GM11168 (cell line): ENCODE measurements at regions not wholly inside any gene's neighbourhood (a gene's known extent, or its start where the extent isn't known, plus 50 kb on each side); places are given as distances from the start of the nearest gene placed in this dataset.
"Not testable (repeated sequence)": the region's sequence is repeated elsewhere in the genome, so short reads cannot be mapped to it uniquely, and the experiment has no call there.

Source experiments
- in situ Hi-C: fragments of 300-500 bp; cut with MboI; formaldehyde crosslinking; loops from one replicate; pipeline ENCODE4 v1.12.0; 2022; ENCODE audit warnings: low sequenced_read_pairs; ENCODE audit not compliant: unreplicated experiment

DNA sequence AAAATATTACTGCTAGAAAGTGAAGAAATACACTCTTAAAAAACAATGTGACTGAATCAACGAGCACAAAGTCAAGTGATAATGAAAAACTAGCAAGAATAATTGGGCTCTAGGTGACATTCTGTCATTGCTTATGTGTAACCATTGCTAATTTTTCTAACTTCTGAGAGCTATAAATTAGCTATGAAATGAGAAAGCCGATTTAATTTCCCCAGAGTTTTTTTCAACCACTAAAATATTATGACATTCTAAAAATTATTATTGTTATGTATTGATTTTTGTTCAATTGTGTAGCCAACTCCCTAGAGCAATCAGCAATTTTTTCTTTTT, 458.6 kb upstream of the ATXN8OS start:
- in situ Hi-C loops = no loop called here

DNA sequence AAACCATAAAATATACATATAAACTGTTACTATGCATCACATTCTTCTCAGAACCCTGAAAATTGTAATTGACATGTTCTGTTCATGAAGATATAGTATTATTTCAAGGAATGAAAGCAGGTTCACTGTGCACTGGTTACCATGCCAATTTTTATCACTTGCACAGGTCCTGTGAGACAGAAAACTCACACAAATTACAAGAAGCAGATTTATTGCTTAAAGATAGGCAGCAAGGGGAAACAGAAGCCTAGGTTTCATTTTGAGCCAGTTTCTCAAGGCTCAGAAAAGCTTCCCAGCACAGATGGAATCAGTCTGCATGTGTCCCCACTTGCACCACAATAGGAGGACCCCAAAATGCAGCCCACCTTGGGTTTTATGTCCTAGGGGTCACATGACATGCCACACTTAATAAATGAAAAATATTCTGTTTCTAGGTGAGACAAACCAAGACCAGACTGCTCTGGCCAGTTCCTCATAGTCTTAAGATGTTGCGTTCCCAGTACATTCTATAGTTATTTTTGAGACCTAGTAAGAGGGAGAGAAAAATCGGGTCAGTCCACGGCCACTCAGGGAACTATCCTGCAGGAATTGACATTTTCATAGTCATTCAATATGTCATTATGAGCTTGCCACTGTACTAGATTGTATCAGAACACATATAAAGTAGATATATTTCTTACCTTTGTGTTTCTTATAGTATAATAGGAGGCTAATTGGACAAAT, 459.1 kb upstream of the ATXN8OS start:
- in situ Hi-C loops = no loop called here

DNA sequence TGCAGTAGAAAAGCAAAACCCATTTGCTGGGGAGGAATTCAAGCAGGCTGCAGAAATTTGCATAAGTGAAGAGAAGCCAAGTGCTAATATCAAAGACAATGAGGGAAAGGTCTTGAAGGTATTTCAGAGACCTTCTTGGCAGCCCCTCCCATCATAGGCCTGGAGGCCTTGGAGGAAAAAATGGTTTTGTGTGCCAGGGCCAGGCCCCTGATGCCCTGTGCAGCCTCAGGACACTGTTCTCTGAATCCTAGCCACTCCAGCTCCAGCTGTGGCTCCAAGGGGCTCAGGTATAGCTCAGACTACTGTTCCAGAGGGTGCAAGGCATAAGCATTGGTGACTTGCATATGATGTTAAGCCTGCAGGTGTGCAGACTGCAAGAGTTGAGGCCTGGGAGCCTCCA, 463.2 kb upstream of the ATXN8OS start:
- in situ Hi-C loops = no loop called here

DNA sequence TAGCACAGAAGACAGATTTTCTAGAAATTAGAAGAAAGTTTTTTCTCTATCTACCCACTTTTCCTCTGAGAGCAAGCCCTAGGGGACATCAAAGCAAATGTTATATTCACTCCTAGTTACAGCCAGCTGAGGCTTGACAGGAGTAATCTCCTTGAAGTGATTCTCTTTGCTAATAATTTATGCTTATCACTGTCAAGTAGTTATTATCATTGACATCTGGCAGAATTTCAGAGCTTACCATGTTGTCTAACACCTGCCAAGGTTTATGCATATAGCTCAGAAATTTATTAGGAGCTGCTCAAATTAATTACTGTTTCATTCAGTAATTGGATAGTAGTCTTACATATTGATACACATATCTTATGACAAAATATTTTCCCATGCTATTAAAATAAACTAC, 465.9 kb upstream of the ATXN8OS start:
- in situ Hi-C loops = no loop called here

DNA sequence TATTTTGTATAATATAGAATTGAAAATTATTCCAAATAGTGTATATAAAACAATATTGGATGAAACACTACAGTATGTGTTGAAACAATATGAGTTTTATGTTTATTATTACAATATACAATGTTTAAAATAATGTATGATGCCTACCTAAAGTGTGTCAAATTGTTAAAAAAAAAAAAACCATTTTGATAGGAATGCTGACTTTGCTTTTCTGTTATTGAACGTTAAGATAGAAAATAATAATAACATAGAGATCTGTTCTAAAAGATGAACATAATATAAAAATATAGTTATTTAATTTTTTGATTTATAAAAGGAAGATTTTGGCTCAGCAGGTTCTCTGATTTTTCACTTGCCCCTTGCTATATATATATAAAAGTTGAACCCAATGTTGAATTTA, 474.6 kb upstream of the ATXN8OS start:
- in situ Hi-C loops = no loop called here

DNA sequence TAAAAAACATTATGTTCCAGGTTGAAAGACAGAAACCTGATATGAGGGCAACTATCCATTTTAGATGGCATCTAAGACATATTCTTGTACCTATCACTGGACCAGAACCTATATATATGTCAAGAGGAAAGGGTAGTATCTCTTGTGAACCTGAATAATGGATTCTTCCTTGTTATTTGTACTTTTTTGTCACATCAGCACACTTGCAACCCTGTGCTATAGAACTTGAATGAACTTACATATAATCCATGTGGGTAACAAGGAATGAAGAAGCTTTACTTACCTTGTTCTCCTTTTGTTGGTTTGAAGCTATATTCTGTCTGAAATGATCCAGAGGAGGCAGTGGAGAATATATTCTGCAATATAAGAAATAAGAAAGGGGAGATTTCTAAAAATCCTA, 483.7 kb upstream of the ATXN8OS start:
- in situ Hi-C loops = no loop called here

DNA sequence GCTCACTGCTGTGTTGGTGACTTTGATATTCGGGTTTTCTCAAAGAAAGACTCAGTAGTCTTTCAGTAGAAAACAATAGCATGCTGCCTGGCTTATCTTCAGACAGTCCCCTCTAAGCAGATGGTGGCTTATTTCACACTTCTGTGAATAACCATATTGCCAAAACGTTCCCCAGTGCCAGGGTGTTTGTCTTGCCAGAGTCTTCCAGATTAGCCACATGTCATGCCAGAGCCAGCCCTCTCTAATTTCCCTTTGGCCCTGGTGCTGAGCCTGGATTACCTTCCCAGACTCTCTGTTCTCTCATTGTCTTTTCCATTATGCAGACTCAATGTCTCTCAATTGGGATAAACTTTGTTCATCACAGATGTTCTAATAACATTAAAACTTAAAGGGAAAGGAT, 488.0 kb upstream of the ATXN8OS start:
- in situ Hi-C loops = no loop called here

DNA sequence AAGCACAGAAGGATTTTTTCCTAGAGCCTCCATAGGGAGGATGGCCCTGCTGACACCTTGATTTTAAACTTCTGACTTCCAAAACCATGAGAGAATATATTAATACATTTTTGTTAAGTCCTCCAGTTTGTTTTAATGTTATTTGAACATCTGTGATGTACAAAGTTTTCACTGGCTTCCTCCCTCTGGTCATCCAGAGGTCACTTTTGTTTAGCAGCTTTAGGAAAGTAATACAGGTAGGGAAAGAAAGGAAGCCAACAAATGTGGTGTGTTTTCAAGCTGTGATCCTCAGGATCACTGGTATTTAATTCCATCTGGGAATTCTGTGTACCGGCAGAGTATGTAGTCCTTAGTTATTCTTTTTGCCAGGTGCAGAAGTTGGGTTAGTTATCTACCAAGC, 488.8 kb upstream of the ATXN8OS start:
- in situ Hi-C loops = no loop called here

DNA sequence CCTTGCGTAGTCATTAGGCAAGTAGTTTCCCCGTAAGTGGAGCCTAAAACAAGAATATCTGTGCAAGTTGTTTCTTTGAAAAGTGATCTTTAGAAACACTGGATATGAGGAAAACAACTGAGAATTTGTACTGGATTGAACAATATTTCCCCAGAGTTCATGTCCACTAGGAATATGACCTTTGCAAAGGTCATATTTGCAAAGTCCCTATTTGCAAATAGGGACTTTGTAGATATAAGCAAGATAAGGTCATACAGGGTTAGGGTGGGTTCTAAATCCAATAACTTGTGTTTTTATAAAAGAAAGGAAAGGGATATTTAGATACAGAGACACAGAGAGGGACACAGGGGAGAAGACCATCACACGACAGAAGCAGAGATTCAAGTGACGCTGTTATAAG, 489.2 kb upstream of the ATXN8OS start:
- in situ Hi-C loops = no loop called here

DNA sequence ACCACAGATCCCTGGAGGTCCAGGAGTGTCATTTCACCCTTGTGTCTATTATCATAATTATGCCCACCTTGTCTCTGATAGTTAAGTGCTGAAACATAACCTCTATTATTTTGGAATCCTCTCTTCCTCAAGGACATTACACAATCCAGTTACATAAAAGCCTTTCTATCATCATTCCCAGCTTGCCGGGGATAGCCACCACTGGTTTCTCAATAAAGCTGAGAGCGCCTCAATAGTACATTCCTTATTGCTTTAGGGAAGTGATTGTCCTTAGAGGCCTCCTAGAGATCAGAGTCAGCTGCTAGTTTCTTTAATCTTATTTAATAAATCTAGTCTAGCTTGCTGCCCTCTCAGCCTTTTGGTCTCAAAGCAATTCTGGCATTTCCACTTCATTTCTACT, 490.0 kb upstream of the ATXN8OS start:
- in situ Hi-C loops = no loop called here

DNA sequence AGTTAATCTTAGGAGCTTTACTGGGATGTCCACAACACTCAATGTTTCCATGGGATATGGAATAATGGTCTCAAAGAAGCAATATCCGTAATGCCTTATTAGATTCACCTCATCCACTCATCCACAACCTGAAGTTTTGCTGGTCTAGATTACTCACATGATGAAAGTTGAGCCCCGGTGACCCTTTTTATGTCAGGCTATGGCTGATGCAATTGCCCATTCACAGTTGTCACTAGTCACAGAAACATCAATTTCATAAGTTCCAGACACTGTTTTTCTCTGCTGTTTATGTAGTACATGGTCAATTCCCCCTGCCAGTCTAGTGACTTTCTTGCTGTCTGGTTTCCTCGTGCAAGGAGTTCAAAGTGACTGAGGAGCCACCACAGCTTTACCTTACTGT, 491.2 kb upstream of the ATXN8OS start:
- in situ Hi-C loops = no loop called here

DNA sequence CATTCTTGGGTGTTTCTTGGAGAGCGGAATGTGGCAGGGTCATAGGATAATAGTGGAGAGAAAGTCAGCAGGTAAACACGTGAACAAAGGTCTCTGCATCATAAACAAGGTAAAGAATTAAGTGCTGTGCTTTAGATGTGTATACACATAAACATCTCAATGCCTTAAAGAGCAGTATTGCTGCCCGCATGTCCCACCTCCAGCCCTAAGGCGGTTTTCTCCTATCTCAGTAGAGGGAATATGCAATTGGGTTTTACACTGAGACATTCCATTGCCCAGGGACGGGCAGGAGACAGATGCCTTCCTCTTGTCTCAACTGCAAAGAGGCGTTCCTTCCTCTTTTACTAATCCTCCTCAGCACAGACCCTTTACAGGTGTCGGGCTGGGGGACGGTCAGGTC, 492.6 kb upstream of the ATXN8OS start:
- in situ Hi-C loops = not testable (repeated sequence)

DNA sequence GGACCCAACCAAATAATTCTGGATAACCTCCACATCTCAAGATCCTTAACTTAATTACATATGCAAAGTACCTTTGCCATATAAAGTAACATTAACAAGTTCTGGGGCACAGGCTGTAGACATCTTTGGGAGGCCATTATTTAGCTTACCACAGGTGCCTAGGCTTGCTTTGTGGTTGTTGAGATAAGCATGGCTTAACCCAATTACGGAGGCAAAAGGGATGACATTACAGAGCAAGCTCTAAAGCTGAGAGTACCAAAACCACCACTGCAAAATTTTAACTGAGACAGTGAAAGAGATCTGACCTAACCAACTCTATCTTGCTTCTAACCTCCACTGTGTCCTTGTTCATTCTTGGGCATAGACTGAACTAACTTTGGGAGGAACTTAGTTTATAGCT, 502.9 kb upstream of the ATXN8OS start:
- in situ Hi-C loops = no loop called here

DNA sequence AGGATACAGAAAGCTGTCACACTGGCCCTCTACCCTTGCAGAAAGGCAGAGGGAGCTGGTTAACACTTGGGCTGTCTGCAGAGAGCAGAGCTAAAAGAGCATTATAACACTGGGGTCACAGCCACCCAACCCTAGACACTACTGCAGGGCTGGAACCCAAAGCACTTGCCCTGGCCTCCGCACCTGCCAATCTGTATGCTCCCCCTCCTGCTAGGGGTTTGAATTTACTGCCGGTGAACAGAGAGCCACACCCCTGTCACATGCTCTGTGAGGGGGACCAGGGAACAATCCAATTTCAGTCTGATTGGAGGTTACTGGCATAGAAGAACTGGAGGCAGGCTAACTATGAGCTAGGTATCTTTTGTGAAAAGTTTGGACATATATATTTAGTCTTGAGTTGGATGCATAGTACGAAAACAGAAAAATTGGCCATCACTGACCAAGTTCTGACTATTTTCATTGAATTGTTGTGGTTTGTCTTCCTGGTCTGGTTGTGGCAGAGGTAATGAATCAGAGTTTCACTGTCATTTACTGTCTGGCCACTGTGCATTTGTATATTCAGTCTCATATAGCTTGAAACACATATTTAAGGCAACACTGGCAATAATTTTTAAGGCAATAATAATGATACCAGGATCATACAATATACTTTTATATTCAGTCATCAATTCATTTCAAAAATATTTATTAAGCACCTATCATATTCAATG, 504.3 kb upstream of the ATXN8OS start:
- in situ Hi-C loops = no loop called here

DNA sequence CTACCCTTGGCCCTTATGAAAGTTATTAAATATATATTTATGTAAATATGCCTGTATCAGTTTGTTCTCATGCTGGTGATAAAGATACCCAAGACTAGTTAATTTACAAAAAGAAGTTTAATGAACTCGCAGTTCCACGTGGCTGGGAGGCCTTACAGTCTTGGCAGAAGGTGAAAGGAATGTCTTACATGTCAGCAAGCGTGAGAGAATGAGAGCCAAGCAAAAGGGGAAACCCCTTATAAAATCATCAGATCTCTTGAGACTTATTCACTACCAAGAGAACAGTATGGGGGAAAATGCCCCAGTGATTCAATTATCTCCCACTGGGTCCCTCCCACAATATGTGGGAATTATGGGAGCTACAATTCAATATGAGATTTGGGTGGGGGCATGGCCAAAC, 506.0 kb upstream of the ATXN8OS start:
- in situ Hi-C loops = no loop called here

DNA sequence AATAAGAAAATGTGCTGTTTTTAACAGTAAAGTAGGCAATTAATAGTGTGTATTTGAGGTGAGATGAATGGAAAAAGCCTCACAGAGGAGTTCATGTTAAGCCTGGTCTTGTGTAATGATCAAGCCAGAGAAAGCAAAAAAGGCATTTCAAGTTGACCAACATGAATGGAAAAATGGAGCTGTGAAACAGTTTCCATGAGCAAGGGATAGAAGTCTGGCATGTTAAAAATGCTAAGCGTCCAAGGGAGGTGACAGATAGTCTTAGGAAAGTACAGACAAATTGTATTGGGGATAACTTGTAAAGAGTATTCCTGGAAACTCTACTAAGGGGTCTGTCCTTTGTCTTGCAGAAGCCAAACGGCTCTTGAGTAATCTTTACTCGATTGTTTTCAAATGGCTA, 506.8 kb upstream of the ATXN8OS start:
- in situ Hi-C loops = no loop called here

DNA sequence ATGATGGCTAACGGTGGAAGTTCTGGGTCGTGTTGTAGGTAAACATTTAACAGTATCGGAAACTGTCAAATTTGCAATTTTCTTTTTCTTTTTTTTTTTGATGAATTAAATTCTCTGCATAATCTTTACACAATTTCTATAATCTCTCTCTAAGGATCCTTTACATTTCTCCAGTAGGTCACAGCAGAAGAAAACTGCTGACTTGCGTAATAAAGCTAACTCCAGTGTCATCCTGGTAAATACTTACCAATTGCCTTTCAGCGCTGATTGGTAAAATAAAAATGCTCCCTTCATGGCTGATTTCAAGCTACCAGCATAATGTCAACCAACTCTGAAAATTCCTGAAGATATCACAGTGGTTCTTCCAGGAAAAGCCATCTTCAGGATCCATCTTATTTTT, 510.5 kb upstream of the ATXN8OS start:
- in situ Hi-C loops = no loop called here

DNA sequence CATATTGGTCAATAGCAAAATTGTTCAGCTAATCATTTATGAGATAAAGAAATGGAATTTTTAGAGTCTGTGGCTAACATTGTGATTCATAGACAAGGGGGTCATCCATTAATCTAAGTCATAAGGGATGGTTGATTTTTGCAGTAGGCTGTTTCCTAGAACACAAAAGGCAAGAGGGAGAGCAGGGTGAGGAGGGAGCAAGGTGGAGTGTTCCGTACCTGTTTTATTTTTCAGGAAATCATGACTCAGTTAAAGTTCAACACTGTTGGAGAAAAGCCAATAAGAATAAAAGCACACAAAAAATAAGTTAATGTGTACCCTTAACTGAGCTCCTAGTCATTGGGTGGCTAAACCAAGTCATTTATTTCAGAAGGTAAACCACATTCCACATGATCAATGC, 512.4 kb upstream of the ATXN8OS start:
- in situ Hi-C loops = no loop called here

DNA sequence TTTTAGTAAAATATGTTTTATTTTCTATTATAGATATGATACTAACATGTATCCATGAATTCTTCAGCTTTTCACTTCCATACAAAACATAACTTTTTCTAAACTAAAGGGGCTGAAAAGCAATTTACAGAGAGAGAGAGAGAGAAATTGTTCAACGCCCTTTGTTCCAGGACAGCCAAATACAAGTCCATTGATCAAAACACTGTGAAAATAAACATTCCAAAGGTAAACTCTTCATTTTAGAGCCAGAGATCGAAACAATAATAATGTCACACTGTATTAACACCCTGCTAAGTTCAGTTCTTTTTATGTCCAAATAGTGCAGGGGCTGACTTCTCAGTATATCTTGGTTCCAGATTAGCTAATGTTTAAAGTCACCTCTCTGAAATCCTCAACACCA, 516.2 kb upstream of the ATXN8OS start:
- in situ Hi-C loops = no loop called here

DNA sequence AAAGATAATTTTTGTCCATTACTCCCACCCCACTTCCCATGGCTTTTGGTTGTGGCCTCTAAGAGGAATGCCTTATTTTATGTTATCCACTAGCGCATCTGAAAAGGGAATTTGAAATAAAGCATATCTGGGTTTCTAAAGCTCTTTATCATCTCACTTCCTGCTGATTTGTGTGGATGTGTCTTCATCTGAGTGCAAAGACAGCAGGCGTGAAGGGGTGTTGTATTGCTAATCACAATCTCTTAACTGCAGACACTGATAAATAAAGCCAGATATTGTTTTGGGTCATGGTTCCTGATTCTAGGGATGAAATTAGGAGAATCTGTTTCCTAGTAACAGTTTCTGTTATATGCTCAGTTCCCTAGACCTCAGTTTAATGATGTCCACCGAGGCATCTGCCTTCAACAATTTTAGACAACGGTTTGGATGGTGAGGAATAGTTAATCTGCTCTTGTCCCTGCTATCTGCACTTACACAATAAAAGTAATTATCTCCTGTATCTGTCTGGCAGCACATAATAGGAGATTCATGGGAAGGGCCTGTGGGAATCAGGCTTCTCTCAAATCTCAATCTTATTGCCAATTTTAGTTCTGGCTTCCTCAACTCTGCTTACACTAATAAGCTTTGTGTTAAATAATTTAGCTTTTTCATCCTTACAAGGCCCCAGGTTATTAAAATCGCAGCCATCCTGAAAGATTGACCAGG, 517.9 kb upstream of the ATXN8OS start:
- in situ Hi-C loops = no loop called here

DNA sequence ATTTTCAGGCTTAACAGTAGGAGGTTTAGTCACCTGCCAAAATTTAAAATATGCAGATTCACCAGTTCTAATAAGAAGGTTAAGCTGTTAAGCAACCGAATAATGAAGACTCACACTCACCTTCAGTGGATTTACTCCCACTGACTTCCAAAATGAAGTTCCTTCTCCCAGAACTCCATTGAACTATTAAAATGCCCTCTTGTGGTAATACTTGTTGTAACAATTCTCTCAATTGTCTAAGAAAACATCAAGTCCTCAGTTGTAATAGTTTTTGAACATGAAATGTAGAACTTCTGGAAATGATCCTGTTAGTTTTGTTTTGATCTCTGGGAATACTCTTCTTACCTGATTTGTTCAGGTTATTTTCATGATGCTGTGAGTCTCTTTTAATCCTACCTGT, 522.0 kb upstream of the ATXN8OS start:
- in situ Hi-C loops = no loop called here

DNA sequence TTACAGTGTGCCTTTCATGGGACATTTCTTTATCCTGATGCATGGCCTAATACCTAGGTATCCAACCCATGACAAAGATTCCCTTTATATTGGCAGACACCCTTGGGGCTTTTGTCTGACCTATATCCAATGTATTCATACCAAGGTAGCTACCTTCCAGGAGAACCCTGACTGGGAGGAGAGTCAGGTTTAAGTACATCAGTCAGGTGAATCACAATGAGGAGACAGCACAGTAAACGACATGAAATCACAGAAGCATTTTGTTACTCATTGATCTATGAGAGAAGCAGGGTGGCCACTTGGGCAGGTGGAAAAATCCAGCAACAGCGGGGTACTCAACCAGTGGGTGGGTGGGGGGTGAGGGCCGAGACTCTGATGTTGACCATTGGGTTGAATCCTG, 527.4 kb upstream of the ATXN8OS start:
- in situ Hi-C loops = no loop called here
